OCI-LY3 (cell line): ENCODE measurements at regions not wholly inside any gene's neighbourhood (a gene's known extent, or its start where the extent isn't known, plus 50 kb on each side); places are given as distances from the start of the nearest gene placed in this dataset.

ENCODE experiments used
- CTCF ChIP-seq: fragments of 200-600, 300-600 bp; sonication (generic); IDR thresholded peaks from 2 replicates; pipeline ENCODE4 v1.5.1; 2014; ENCODE audit warnings: antibody characterized with exemption, low read length, low read depth
- EZH2phosphoT487 ChIP-seq: fragments of 200-600 bp; shearing (Covaris generic); IDR thresholded peaks from 2 replicates; pipeline ENCODE4 v1.6.1; 2018; ENCODE audit warnings: antibody characterized with exemption, mixed run types, low read depth

- TF ChIP-seq CTCF (no peak), EZH2phosphoT487 (no peak)
These were observed 128.5 kb upstream of the CDH10 start for GRCh38 chr5:24773261-24773660.
